GM12865 (cell line): ENCODE measurements at regions not wholly inside any gene's neighbourhood (a gene's known extent, or its start where the extent isn't known, plus 50 kb on each side); places are given as distances from the start of the nearest gene placed in this dataset.

ENCODE experiments used
- DNase-seq: peaks from one replicate; pipeline ENCODE4 v3.0.0; 2010; ENCODE audit warnings: low read depth
- H3K4me3 ChIP-seq: 2 replicates; pipeline ENCODE4 v1.5.1; 2011; ENCODE audit warnings: mild to moderate bottlenecking, low read depth, low read length, control low read depth
- CTCF ChIP-seq: IDR thresholded peaks from 2 replicates; pipeline ENCODE4 v1.5.1; 2011; ENCODE audit warnings: low read length, control low read depth, low read depth, inconsistent platforms; ENCODE audit not compliant: insufficient read depth; ENCODE audit errors: missing control alignments

GRCh38 chr6:148689168-148689567 lies 57.7 kb upstream of the UST start:
- no peak for DNase-seq
- no peak for TF ChIP-seq CTCF
- H3K4me3 ChIP-seq = no peak overlapping the region

GRCh38 chr6:148693882-148694484 lies 52.8 kb upstream of the UST start:
- DNase-seq = peak; percentile 59
- no peak for TF ChIP-seq CTCF
- H3K4me3 ChIP-seq = no peak overlapping the region
